ENCODE measurements at regions not wholly inside any gene's neighbourhood (a gene's known extent, or its start where the extent isn't known, plus 50 kb on each side); places are given as distances from the start of the nearest gene placed in this dataset.

DNA sequence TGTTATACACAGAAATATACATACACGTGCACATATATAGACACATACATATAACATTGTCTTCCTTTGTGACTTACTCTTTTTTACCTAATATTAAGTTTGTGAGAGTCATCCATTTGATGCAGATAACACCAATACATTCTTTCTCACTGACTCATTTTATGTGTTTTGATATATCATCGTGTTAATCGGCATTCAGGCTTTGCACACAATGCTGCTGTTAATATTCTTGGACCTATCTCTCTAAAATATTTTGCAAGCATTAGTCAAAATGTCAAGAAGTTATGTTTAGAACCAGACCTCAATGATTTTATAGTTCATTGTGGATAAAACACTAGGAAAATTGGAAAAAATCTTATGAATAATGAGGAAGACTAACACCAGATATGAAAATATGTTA lies 441.1 kb downstream of the LRATD1 start:
- no peak for FAIRE-seq
- H4K20me1 ChIP-seq (replicated peaks in 1 of 2; ENCODE audit: control insufficient read depth in 1 of 2, insufficient read depth in 2 of 2, low read length in 2 of 2) = no peaks in the 10 kb centered on the region
- H3K23ac ChIP-seq (ENCODE audit: insufficient read length) = no peak overlapping the region
- no peak for TF ChIP-seq BCL11A (IDR thresholded peaks at IDR 0.05; ENCODE audit: low read depth in 2 of 2, low read length in 2 of 2)

More for the DNA sequence above, 441.1 kb downstream of the LRATD1 start:
- Histone ChIP-seq H2BK15ac (ENCODE audit: low read length) (no peak overlapping the region), H3K27me3 (replicated peaks in 1 of 4; ENCODE audit: control insufficient read depth in 3 of 4, extremely low read depth in 1 of 4, insufficient read depth in 3 of 4, low read length in 3 of 4) (no peaks in the 10 kb centered on the region), H3K4ac (replicated peaks; ENCODE audit: insufficient read length, low read depth, low read length) (no peak overlapping the region), H3K79me1 (ENCODE audit: low read depth, low read length) (no peaks in the 10 kb centered on the region), H2BK20ac (ENCODE audit: low read length) (no peak overlapping the region), H2AK5ac (ENCODE audit: low read depth, low read length) (no peak overlapping the region), H3K4me1 (replicated peaks in 1 of 4; ENCODE audit: control insufficient read depth in 3 of 4, insufficient read depth in 4 of 4, low read length in 3 of 4) (peaks cover 0 to 5% (median 0%) of the 10 kb centered on the region in 4 experiments; a peak in 3 of 7 replicates), H4K8ac (ENCODE audit: extremely low read depth, insufficient read depth, low read length) (no peak overlapping the region), H3K9ac (replicated peaks in 1 of 4; ENCODE audit: extremely low read depth in 1 of 4, low read depth in 3 of 4, low read length in 3 of 4) (no peak overlapping the region), H4K91ac (replicated peaks; ENCODE audit: insufficient read length, low read length) (no peak overlapping the region), H2BK12ac (ENCODE audit: low read depth, low read length) (no peak overlapping the region), H2BK5ac (ENCODE audit: low read depth, low read length) (no peak overlapping the region), H3K4me3 (ENCODE audit: extremely low read depth in 1 of 4, insufficient read depth in 2 of 4, low read depth in 3 of 4, low read length in 4 of 4) (no peak overlapping the region), H3K9me3 (ENCODE audit: insufficient read depth in 2 of 2, low read depth in 1 of 2, low read length in 1 of 2) (no peaks in the 10 kb centered on the region), H4K5ac (ENCODE audit: insufficient read length, low read depth, low read length) (no peak overlapping the region), H3K79me2 (ENCODE audit: control insufficient read depth in 1 of 2, insufficient read depth in 2 of 2, low read length in 2 of 2) (no peaks in the 10 kb centered on the region), H3K56ac (replicated peaks; ENCODE audit: insufficient read length, low read depth, low read length) (no peak overlapping the region), H2AFZ (ENCODE audit: low read length) (no peak overlapping the region), H3K18ac (ENCODE audit: extremely low read depth, low read length) (no peak overlapping the region), H2BK120ac (replicated peaks; ENCODE audit: low read depth, low read length) (no peak overlapping the region), H3K4me2 (ENCODE audit: insufficient read depth in 1 of 2, low read depth in 2 of 2, low read length in 2 of 2) (no peak overlapping the region), H3K36me3 (ENCODE audit: control insufficient read depth in 2 of 4, insufficient read depth in 4 of 4, low read length in 3 of 4) (no peaks in the 10 kb centered on the region), H3K23me2 (ENCODE audit: low read depth, low read length) (no peaks in the 10 kb centered on the region; the same call in 1 of the 2 replicates), H3K14ac (ENCODE audit: insufficient read length) (no peak overlapping the region), H3K27ac (ENCODE audit: low read depth, low read length) (no peak overlapping the region)
- POLR2A ChIA-PET (ENCODE audit: partially characterized antibody) = no interaction called here
- CTCF ChIA-PET (ENCODE audit: partially characterized antibody) = interaction anchor here (1.4 to 1.6 kb wide), 2 partner anchors 13 to 14 kb away, joined by 4 to 5 read pairs; no protein-coding TSS in a partner anchor
- DNase-seq (ENCODE audit: low read depth in 1 of 2, low spot score in 2 of 2) = no peak
- WGBS, 2 experiments (ENCODE audit: extremely low coverage in 1 of 2, insufficient coverage in 1 of 2, insufficient read length in 1 of 2, insufficient replicate concordance in 2 of 2, low coverage in 1 of 2, low lambda C conversion rate in 2 of 2, missing lambda C conversion rate in 1 of 2) = 93% methylated on average over 3 of the region's 3 CpGs; no CpG with 5 or more reads in 1 of the 2 experiments
